Caco-2 (cell line): ENCODE measurements at regions not wholly inside any gene's neighbourhood (a gene's known extent, or its start where the extent isn't known, plus 50 kb on each side); places are given as distances from the start of the nearest gene placed in this dataset.

Experiments
- BruUV-seq: library from RNA; stranded (reverse); fragments of 400-500 nt; replicated peaks from 2 replicates; lab custom pipeline; 2021; lab: Mats Ljungman, UMichigan
- CTCF ChIA-PET: fragments of 300-600 bp; sonication (Branson Sonifier 250); formaldehyde crosslinking; loops from one replicate; lab custom pipeline; 2022; ENCODE audit warnings: antibody characterized with exemption; lab: Charles Lee
- POLR2A ChIA-PET: fragments of 300-600 bp; sonication (Branson Sonifier 250); formaldehyde crosslinking; loops from one replicate; lab custom pipeline; 2022; ENCODE audit warnings: antibody characterized with exemption; lab: Charles Lee
- DNase-seq, 2 experiments: peaks; one replicate each; pipeline versions ENCODE4 v3.0.0 to v3.0.0-alpha.2; 2020 to 2022
- H3K27me3 ChIP-seq: replicated peaks from 2 replicates; pipeline ENCODE4 v1.6.0; 2011; ENCODE audit warnings: low read length; ENCODE audit not compliant: control insufficient read depth, insufficient read depth
- H3K36me3 ChIP-seq: 2 replicates; pipeline ENCODE4 v1.5.1; 2011; ENCODE audit warnings: low read length; ENCODE audit not compliant: control insufficient read depth, insufficient read depth
- H3K4me1 ChIP-seq: fragments of 250-450 bp; sonication (Bioruptor Pico); 2 replicates; pipeline ENCODE4 v1.5.1; 2020; ENCODE audit warnings: mild to moderate bottlenecking
- H3K4me3 ChIP-seq: 2 replicates; pipeline ENCODE4 v1.5.1; 2011; ENCODE audit warnings: low read depth, mild to moderate bottlenecking, control low read depth, low read length
- H3K9me3 ChIP-seq: fragments of 250-450 bp; sonication (Bioruptor Pico); 2 replicates; pipeline ENCODE4 v1.5.1; 2020; ENCODE audit warnings: mild to moderate bottlenecking, moderate library complexity
- H3K27ac Mint-ChIP-seq: one replicate; pipeline ENCODE4 v1.8.0; 2022; ENCODE audit warnings: mixed read lengths; ENCODE audit not compliant: unreplicated experiment
- H3K27me3 Mint-ChIP-seq: one replicate; pipeline ENCODE4 v1.8.0; 2022; ENCODE audit warnings: mixed read lengths; ENCODE audit not compliant: insufficient read depth, unreplicated experiment
- H3K36me3 Mint-ChIP-seq: one replicate; pipeline ENCODE4 v1.8.0; 2022; ENCODE audit warnings: mild to moderate bottlenecking, mixed read lengths; ENCODE audit not compliant: insufficient read depth, unreplicated experiment
- H3K4me1 Mint-ChIP-seq: one replicate; pipeline ENCODE4 v1.8.0; 2022; ENCODE audit warnings: low read depth, mixed read lengths; ENCODE audit not compliant: unreplicated experiment
- H3K4me3 Mint-ChIP-seq: one replicate; pipeline ENCODE4 v1.8.0; 2022; ENCODE audit warnings: mild to moderate bottlenecking, moderate library complexity, mixed read lengths; ENCODE audit not compliant: unreplicated experiment
- H3K9me3 Mint-ChIP-seq: one replicate; pipeline ENCODE4 v1.8.0; 2022; ENCODE audit warnings: mixed read lengths; ENCODE audit not compliant: unreplicated experiment
- CTCF ChIP-seq, 2 experiments: fragments of 200-600 bp in 1 of 2; IDR thresholded peaks; 1 replicate in 1 of 2; 2 replicates in 1 of 2; pipeline versions ENCODE4 v1.5.1 to v1.8.0; 2011 to 2022; ENCODE audit warnings: antibody characterized with exemption in 1 of 2, control low read depth in 1 of 2, inconsistent platforms in 1 of 2, low read depth in 1 of 2, low read length in 1 of 2, mild to moderate bottlenecking in 1 of 2, moderate library complexity in 1 of 2; ENCODE audit not compliant: insufficient read depth in 1 of 2, severe bottlenecking in 1 of 2, unreplicated experiment in 1 of 2
- intact Hi-C: fragments of 100-400 bp; cut with micrococcal nuclease; formaldehyde crosslinking; loops from one replicate; pipeline ENCODE4 v1.10.0; 2022; ENCODE audit not compliant: unreplicated experiment

DNA sequence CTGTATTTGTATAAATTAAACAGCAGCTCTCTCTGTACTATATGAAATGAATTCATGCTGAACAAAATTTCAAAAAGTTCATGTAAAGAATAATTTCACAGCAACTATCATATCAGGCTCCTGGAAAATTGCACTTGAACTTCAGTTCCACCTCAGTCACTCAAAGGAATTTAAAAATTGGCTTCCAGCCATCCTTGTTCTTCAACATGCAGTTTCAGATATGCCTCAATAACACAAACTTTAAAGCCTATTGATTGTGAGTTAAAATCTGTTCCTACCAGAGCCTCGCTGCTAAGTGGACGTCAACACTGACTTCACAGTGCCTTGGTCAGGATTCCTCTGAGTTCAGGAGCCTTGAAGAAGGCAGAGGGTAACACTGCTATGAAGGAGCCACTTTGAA lies 418.7 kb upstream of the WWC1 start:
- no peaks in the 10 kb centered on the region for H3K4me1 ChIP-seq
- H3K27me3 ChIP-seq: no peaks in the 10 kb centered on the region
- H3K27me3 Mint-ChIP-seq: peaks cover 9% of the 10 kb centered on the region
- no peak overlapping the region for H3K4me3 Mint-ChIP-seq
- TF ChIP-seq CTCF (IDR thresholded peaks at IDR 0.05; ENCODE audit: insufficient read depth in 1 of 2, low read depth in 1 of 2, low read length in 1 of 2, severe bottlenecking in 1 of 2, unreplicated experiment in 1 of 2): no peak
- ChIA-PET POLR2A (no interaction called here), CTCF (no interaction called here)
- no peak overlapping the region for H3K4me3 ChIP-seq
- BruUV-seq: no TSS peak
- no peaks in the 10 kb centered on the region for H3K36me3 ChIP-seq
- peaks cover 6% of the 10 kb centered on the region for H3K9me3 Mint-ChIP-seq
- intact Hi-C loops: no loop called here
- H3K36me3 Mint-ChIP-seq: no peaks in the 10 kb centered on the region
- no peaks in the 10 kb centered on the region for H3K9me3 ChIP-seq
- no peaks in the 10 kb centered on the region for H3K4me1 Mint-ChIP-seq
- DNase-seq: no peak
- no peak overlapping the region for H3K27ac Mint-ChIP-seq

- intact Hi-C loops: no loop called here
- H3K27ac Mint-ChIP-seq: no peak overlapping the region
- no peak for DNase-seq
- no peak overlapping the region for H3K4me3 Mint-ChIP-seq
- H3K9me3 Mint-ChIP-seq: peaks cover 6% of the 10 kb centered on the region
- no peaks in the 10 kb centered on the region for H3K27me3 ChIP-seq
- H3K4me1 ChIP-seq: no peaks in the 10 kb centered on the region
- H3K4me1 Mint-ChIP-seq: no peaks in the 10 kb centered on the region
- H3K36me3 ChIP-seq: no peaks in the 10 kb centered on the region
- BruUV-seq: no TSS peak
- TF ChIP-seq CTCF (IDR thresholded peaks at IDR 0.05; ENCODE audit: insufficient read depth in 1 of 2, low read depth in 1 of 2, low read length in 1 of 2, severe bottlenecking in 1 of 2, unreplicated experiment in 1 of 2): no peak
- no peaks in the 10 kb centered on the region for H3K9me3 ChIP-seq
- H3K36me3 Mint-ChIP-seq: no peaks in the 10 kb centered on the region
- peaks cover 6% of the 10 kb centered on the region for H3K27me3 Mint-ChIP-seq
- ChIA-PET POLR2A (no interaction called here), CTCF (no interaction called here)
- no peak overlapping the region for H3K4me3 ChIP-seq
These were observed 414.2 kb upstream of the WWC1 start for GRCh38 chr5:167877114-167877722.

DNA sequence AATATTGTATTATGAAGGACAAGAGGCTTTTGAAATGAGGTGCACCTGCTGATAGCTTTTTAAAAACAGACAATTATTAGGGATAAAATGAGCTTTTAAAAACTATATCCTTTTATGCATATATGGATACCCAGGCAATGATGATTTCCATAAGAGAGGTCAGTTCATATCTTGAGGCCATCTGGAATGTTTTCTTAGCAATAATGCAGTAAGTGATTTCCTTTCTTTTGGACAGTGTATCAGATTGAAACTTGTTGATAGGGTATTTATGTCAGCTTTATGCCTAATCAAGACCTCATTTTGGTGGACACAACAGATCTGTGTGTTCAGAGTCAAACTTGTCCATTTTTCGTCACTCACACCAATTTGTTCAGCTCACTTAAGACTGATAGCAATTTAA lies 413.5 kb upstream of the WWC1 start:
- Mint-ChIP-seq H3K27me3 (peaks cover 4% of the 10 kb centered on the region), H3K4me1 (no peaks in the 10 kb centered on the region), H3K9me3 (peaks cover 6% of the 10 kb centered on the region), H3K27ac (no peak overlapping the region), H3K36me3 (no peaks in the 10 kb centered on the region), H3K4me3 (no peak overlapping the region)
- no TSS peak for BruUV-seq
- intact Hi-C loops: no loop called here
- no peaks in the 10 kb centered on the region for H3K4me1 ChIP-seq
- no peaks in the 10 kb centered on the region for H3K36me3 ChIP-seq
- no peak for DNase-seq
- ChIA-PET POLR2A (no interaction called here), CTCF (no interaction called here)
- no peaks in the 10 kb centered on the region for H3K27me3 ChIP-seq
- TF ChIP-seq CTCF (IDR thresholded peaks at IDR 0.05; ENCODE audit: insufficient read depth in 1 of 2, low read depth in 1 of 2, low read length in 1 of 2, severe bottlenecking in 1 of 2, unreplicated experiment in 1 of 2): no peak
- H3K4me3 ChIP-seq: no peak overlapping the region
- no peaks in the 10 kb centered on the region for H3K9me3 ChIP-seq
